Lung (tissue), 11 donors: ENCODE measurements at regions not wholly inside any gene's neighbourhood (a gene's known extent, or its start where the extent isn't known, plus 50 kb on each side); places are given as distances from the start of the nearest gene placed in this dataset.

Source experiments
- ATAC-seq: fragments of 200-7000 bp; cut with Tn5 transposase; one replicate; pipeline ENCODE4 v1.9.1; 2020; ENCODE audit warnings: moderate number of reproducible peaks; ENCODE audit not compliant: insufficient read depth, low FRiP score
- DNase-seq, 3 donors: peaks; one replicate each; pipeline ENCODE4 v3.0.0-alpha.2; 2013 to 2017
- H3K27ac ChIP-seq, 2 donors: one replicate each; pipeline ENCODE4 v1.5.1; 2013; ENCODE audit warnings: mild to moderate bottlenecking in 2 of 2, moderate library complexity in 2 of 2, control low read depth in 1 of 2, inconsistent platforms in 1 of 2, low read depth in 1 of 2, low read length in 1 of 2
- H3K27me3 ChIP-seq, 3 donors: one replicate each; pipeline ENCODE4 v1.5.1; 2013; ENCODE audit warnings: low read length in 2 of 3; ENCODE audit not compliant: control insufficient read depth in 3 of 3, insufficient read depth in 3 of 3
- H3K36me3 ChIP-seq, 4 donors: one replicate each; pipeline ENCODE4 v1.5.1; 2013; ENCODE audit warnings: low read length in 4 of 4, mild to moderate bottlenecking in 1 of 4, moderate library complexity in 1 of 4; ENCODE audit not compliant: control insufficient read depth in 4 of 4, insufficient read depth in 4 of 4
- H3K4me1 ChIP-seq, 5 donors: one replicate each; pipeline ENCODE4 v1.5.1; 2013; ENCODE audit warnings: low read length in 5 of 5, mild to moderate bottlenecking in 2 of 5, moderate library complexity in 1 of 5; ENCODE audit not compliant: control insufficient read depth in 5 of 5, insufficient read depth in 5 of 5
- H3K4me3 ChIP-seq: one replicate; pipeline ENCODE4 v1.5.1; 2013; ENCODE audit warnings: mild to moderate bottlenecking, control low read depth, moderate library complexity
- H3K9ac ChIP-seq, 2 donors: one replicate each; pipeline ENCODE4 v1.5.1; 2013; ENCODE audit warnings: low read length in 2 of 2, control low read depth in 1 of 2; ENCODE audit not compliant: insufficient read depth in 1 of 2
- H3K9me3 ChIP-seq, 4 donors: one replicate each; pipeline ENCODE4 v1.5.1; 2013; ENCODE audit warnings: low read length in 3 of 4, mild to moderate bottlenecking in 1 of 4, moderate library complexity in 1 of 4; ENCODE audit not compliant: control insufficient read depth in 4 of 4, insufficient read depth in 3 of 4
- CTCF ChIP-seq: IDR thresholded peaks from 2 replicates; pipeline ENCODE4 v1.5.1; 2012; ENCODE audit warnings: mild to moderate bottlenecking; ENCODE audit errors: control extremely low read depth, extremely low read depth
- WGBS, 2 donors: extraction: QIAGEN DNeasy Blood & Tissue Kit; methylation state at CpG; one replicate each; pipeline ENCODE4 v1.1.7; 2013; 5-methylcytosine and 5-hydroxymethylcytosine counted together
- donor health status: control.
- donor health status: control.
- donor health status: Bipolar disorder and iron deficiency.
- donor health status: healthy.
- donor health status: DM: yes; HTN: yes; CAD: no.

GRCh38 chr4:164606478-164606877, 147.5 kb upstream of the SMIM31 start:
- ATAC-seq, result no peak
- Histone ChIP-seq H3K9me3 (peaks cover 0 to 6% (median under 1%) of the 10 kb centered on the region in 4 donors), H3K27me3 (no peaks in the 10 kb centered on the region), H3K9ac (no peak overlapping the region), H3K4me3 (no peak overlapping the region), H3K4me1 (no peaks in the 10 kb centered on the region), H3K36me3 (no peaks in the 10 kb centered on the region), H3K27ac (no peak overlapping the region)
- TF ChIP-seq CTCF, result no peak
- no peak for DNase-seq

GRCh38 chr4:164613256-164613655, 140.7 kb upstream of the SMIM31 start:
- H3K9ac ChIP-seq, result no peak overlapping the region
- peaks cover 0 to 30% (median 8%) of the 10 kb centered on the region in 5 donors for H3K4me1 ChIP-seq
- WGBS, 2 donors, result 74 to 88% methylated on average over 1 of the region's 1 CpG
- H3K27me3 ChIP-seq, result no peaks in the 10 kb centered on the region
- H3K4me3 ChIP-seq, result no peak overlapping the region
- no peaks in the 10 kb centered on the region for H3K36me3 ChIP-seq
- no peaks in the 10 kb centered on the region for H3K9me3 ChIP-seq
- no peak for ATAC-seq
- TF ChIP-seq CTCF, result no peak
- DNase-seq, result peak in 2 of 3 donors; percentile 52 to 67
- H3K27ac ChIP-seq, result no peak overlapping the region

- TF ChIP-seq CTCF, result no peak
- H3K27ac ChIP-seq, result no peak overlapping the region
- H3K4me3 ChIP-seq, result no peak overlapping the region
- no peaks in the 10 kb centered on the region for H3K27me3 ChIP-seq
- DNase-seq (peak; percentile 53 to 98 (median 97)), ATAC-seq (no peak)
- no peaks in the 10 kb centered on the region for H3K9me3 ChIP-seq
- H3K9ac ChIP-seq, result no peak overlapping the region
- H3K4me1 ChIP-seq, result peaks cover 0 to 30% (median 8%) of the 10 kb centered on the region in 5 donors
- H3K36me3 ChIP-seq, result no peaks in the 10 kb centered on the region
These were observed 140.1 kb upstream of the SMIM31 start for GRCh38 chr4:164613792-164614191.

GRCh38 chr4:164614329-164614728, 139.6 kb upstream of the SMIM31 start:
- H3K27ac ChIP-seq, result no peak overlapping the region
- no peak overlapping the region for H3K4me3 ChIP-seq
- TF ChIP-seq CTCF, result no peak
- DNase-seq (no peak), ATAC-seq (no peak)
- no peaks in the 10 kb centered on the region for H3K36me3 ChIP-seq
- H3K27me3 ChIP-seq, result no peaks in the 10 kb centered on the region
- no peak overlapping the region for H3K9ac ChIP-seq
- 48 to 69% methylated on average over 2 of the region's 2 CpGs for WGBS, 2 donors
- no peaks in the 10 kb centered on the region for H3K9me3 ChIP-seq
- H3K4me1 ChIP-seq, result peaks cover 0 to 30% (median 8%) of the 10 kb centered on the region in 5 donors
